ENCODE measurements at regions not wholly inside any gene's neighbourhood (a gene's known extent, or its start where the extent isn't known, plus 50 kb on each side); places are given as distances from the start of the nearest gene placed in this dataset.

- TF ChIP-seq EZH2 (IDR thresholded peaks at IDR 0.05; ENCODE audit: borderline replicate concordance, low read depth, low read length, severe bottlenecking), result no peak
- TF ChIP-seq, protein P1, sequence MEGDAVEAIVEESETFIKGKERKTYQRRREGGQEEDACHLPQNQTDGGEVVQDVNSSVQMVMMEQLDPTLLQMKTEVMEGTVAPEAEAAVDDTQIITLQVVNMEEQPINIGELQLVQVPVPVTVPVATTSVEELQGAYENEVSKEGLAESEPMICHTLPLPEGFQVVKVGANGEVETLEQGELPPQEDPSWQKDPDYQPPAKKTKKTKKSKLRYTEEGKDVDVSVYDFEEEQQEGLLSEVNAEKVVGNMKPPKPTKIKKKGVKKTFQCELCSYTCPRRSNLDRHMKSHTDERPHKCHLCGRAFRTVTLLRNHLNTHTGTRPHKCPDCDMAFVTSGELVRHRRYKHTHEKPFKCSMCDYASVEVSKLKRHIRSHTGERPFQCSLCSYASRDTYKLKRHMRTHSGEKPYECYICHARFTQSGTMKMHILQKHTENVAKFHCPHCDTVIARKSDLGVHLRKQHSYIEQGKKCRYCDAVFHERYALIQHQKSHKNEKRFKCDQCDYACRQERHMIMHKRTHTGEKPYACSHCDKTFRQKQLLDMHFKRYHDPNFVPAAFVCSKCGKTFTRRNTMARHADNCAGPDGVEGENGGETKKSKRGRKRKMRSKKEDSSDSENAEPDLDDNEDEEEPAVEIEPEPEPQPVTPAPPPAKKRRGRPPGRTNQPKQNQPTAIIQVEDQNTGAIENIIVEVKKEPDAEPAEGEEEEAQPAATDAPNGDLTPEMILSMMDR (IDR thresholded peaks at IDR 0.05; ENCODE audit: borderline replicate concordance, extremely low read depth, low read length, poor library complexity, severe bottlenecking), result no peak
- DNase-seq (no peak), ATAC-seq (ENCODE audit: insufficient read depth, low read depth) (no peak)
- Histone ChIP-seq H3K27ac (ENCODE audit: low read length) (no peak overlapping the region), H3K27me3 (ENCODE audit: insufficient read depth, low read length, poor library complexity) (peaks cover 6% of the 10 kb centered on the region), H3K79me2 (ENCODE audit: insufficient read depth, low read length) (no peaks in the 10 kb centered on the region), H3K4me1 (ENCODE audit: insufficient read depth, low read length) (no peaks in the 10 kb centered on the region), H3K4me3 (ENCODE audit: low read depth in 1 of 2, low read length in 2 of 2) (no peak overlapping the region), H4K20me1 (ENCODE audit: insufficient read depth, low read length) (no peaks in the 10 kb centered on the region), H3K9ac (ENCODE audit: low read depth, low read length) (no peak overlapping the region), H2AFZ (ENCODE audit: low read depth, low read length) (no peak overlapping the region), H3K9me3 (ENCODE audit: insufficient read depth, low read length, severe bottlenecking) (no peaks in the 10 kb centered on the region), H3K4me2 (ENCODE audit: insufficient read depth, low read length) (no peak overlapping the region), H3K36me3 (ENCODE audit: insufficient read depth, low read length) (no peaks in the 10 kb centered on the region)
Measured at GRCh38 chr2:58709687-58710354, 468.7 kb upstream of the FANCL start.

- Histone ChIP-seq H2AFZ (ENCODE audit: low read depth, low read length) (no peak overlapping the region), H3K27ac (ENCODE audit: low read length) (no peak overlapping the region), H3K79me2 (ENCODE audit: insufficient read depth, low read length) (no peaks in the 10 kb centered on the region), H3K36me3 (ENCODE audit: insufficient read depth, low read length) (no peaks in the 10 kb centered on the region), H4K20me1 (ENCODE audit: insufficient read depth, low read length) (no peaks in the 10 kb centered on the region), H3K27me3 (ENCODE audit: insufficient read depth, low read length, poor library complexity) (peaks cover 6% of the 10 kb centered on the region), H3K4me3 (ENCODE audit: low read depth in 1 of 2, low read length in 2 of 2) (no peak overlapping the region), H3K4me2 (ENCODE audit: insufficient read depth, low read length) (no peak overlapping the region), H3K9me3 (ENCODE audit: insufficient read depth, low read length, severe bottlenecking) (no peaks in the 10 kb centered on the region), H3K9ac (ENCODE audit: low read depth, low read length) (no peak overlapping the region), H3K4me1 (ENCODE audit: insufficient read depth, low read length) (no peaks in the 10 kb centered on the region)
- TF ChIP-seq EZH2 (IDR thresholded peaks at IDR 0.05; ENCODE audit: borderline replicate concordance, low read depth, low read length, severe bottlenecking), result no peak
- TF ChIP-seq, protein P1 (IDR thresholded peaks at IDR 0.05; ENCODE audit: borderline replicate concordance, extremely low read depth, low read length, poor library complexity, severe bottlenecking), result no peak
- ATAC-seq (ENCODE audit: insufficient read depth, low read depth), result no peak
- DNase-seq, result no peak
Measured at GRCh38 chr2:58709274-58709673, 468.1 kb upstream of the FANCL start.

GRCh38 chr2:58708565-58708964 is 467.4 kb upstream of the FANCL start:
- Histone ChIP-seq H3K9me3 (ENCODE audit: insufficient read depth, low read length, severe bottlenecking) (no peaks in the 10 kb centered on the region), H3K27me3 (ENCODE audit: insufficient read depth, low read length, poor library complexity) (peaks cover 6% of the 10 kb centered on the region), H2AFZ (ENCODE audit: low read depth, low read length) (no peak overlapping the region), H3K4me2 (ENCODE audit: insufficient read depth, low read length) (no peak overlapping the region), H3K9ac (ENCODE audit: low read depth, low read length) (no peak overlapping the region), H3K79me2 (ENCODE audit: insufficient read depth, low read length) (no peaks in the 10 kb centered on the region), H4K20me1 (ENCODE audit: insufficient read depth, low read length) (no peaks in the 10 kb centered on the region), H3K27ac (ENCODE audit: low read length) (no peak overlapping the region), H3K4me3 (ENCODE audit: low read depth in 1 of 2, low read length in 2 of 2) (no peak overlapping the region), H3K4me1 (ENCODE audit: insufficient read depth, low read length) (no peaks in the 10 kb centered on the region), H3K36me3 (ENCODE audit: insufficient read depth, low read length) (no peaks in the 10 kb centered on the region)
- ATAC-seq (ENCODE audit: insufficient read depth, low read depth) (no peak), DNase-seq (no peak)
- no peak for TF ChIP-seq EZH2 (IDR thresholded peaks at IDR 0.05; ENCODE audit: borderline replicate concordance, low read depth, low read length, severe bottlenecking)
- TF ChIP-seq, protein P1 (IDR thresholded peaks at IDR 0.05; ENCODE audit: borderline replicate concordance, extremely low read depth, low read length, poor library complexity, severe bottlenecking), result peak; percentile 3
